CD4-positive, alpha-beta T cell treated with Interleukin-2 at 100 ng/mL for 4 hours (primary cell): ENCODE measurements at regions not wholly inside any gene's neighbourhood (a gene's known extent, or its start where the extent isn't known, plus 50 kb on each side); places are given as distances from the start of the nearest gene placed in this dataset.

Experiments
- DNase-seq: peaks from one replicate; pipeline ENCODE4 v3.0.0-alpha.2; 2020; ENCODE audit warnings: low spot score

DNA sequence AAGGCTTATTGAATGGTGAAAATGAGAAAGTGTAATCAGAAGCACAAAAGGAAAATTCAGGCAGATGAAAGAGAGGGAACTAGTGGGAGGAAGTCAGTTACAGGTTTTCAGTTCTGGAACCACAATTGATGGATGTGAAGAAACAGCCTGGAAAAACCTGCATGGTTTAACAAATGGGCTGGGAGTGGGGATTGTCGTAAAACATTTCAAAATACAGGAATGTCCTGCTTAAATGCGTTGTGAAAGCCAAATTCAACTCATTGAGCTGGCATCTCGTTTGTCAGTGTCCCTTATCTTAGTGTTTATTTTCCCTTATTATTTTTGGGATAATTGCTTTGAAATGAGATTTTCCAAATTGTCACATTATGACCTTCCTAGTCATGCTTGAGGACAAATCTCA lies 106.5 kb upstream of the RFC3 start:
- no peak for DNase-seq

DNA sequence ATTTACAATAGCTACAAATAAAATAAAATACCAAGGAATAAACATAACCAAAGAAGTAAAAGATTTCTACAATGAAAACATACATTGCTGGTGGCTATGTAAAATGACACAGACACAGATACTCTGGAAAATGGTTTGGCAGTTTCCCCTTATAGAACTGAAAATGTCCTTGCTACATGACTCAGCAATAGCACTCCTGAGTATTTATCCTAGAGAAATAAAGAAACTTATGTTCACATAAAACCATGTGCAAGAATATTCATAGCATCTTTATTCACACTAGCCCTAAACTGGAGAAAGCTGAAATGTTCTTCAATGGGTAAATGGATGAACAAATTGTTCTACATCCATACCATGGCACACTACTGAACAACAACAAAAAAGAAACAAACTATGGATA lies 100.2 kb upstream of the RFC3 start:
- no peak for DNase-seq

DNA sequence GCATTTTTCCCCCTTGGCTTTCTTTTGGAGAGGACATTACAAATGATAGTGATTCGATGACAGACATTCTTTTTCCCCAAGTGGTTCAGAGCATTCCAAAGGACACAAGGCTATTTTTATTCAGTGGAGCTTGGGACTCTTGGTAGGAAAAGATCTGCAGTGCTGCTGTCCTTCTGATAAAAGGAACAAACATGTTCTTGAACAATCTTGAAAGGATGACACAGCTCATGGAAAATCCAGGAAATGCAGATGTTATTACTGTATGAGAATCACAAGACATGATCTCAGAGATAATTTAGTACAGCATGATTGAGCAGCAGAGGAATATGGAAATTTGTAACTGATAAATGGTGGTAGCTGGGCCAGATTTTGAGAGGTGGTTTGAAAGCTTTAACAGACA lies 96.2 kb upstream of the RFC3 start:
- no peak for DNase-seq

- no peak for DNase-seq
These were observed 95.6 kb upstream of the RFC3 start for GRCh38 chr13:33722216-33722915.

GRCh38 chr13:33723365-33723764 lies 94.6 kb upstream of the RFC3 start:
- no peak for DNase-seq

DNA sequence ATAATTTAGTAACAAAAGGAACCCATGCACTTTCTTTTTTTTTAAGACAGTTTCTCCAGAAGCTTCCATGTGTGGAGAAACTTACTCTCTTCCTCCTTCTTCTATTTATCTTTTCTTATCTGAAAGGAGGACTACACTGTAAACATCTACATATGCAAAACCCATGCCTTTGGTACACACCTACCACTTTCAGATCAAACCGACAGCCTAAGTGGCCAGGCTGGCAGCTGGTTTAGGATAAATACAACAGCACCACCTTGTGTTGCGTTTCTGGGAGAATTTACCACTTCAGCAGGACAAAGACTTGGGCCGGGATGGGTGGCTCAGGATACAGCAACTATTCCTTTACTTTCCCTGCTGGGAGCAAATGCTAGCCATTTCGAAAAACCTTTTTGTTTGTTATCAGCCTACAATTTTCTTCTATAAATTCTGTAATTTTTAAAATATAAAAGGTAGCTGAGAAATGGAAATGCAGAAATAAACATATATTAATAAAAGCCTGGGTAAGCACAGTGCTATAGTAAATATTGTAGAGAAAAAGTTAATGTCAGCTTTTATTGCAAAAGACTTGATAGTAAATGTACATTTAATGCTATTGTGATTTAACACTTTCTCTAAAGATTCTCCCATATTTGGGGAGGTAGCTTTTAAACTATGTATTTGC lies 94.0 kb upstream of the RFC3 start:
- peak; percentile 79 for DNase-seq

- DNase-seq = no peak
These were observed 92.6 kb upstream of the RFC3 start for GRCh38 chr13:33725340-33725739.

DNA sequence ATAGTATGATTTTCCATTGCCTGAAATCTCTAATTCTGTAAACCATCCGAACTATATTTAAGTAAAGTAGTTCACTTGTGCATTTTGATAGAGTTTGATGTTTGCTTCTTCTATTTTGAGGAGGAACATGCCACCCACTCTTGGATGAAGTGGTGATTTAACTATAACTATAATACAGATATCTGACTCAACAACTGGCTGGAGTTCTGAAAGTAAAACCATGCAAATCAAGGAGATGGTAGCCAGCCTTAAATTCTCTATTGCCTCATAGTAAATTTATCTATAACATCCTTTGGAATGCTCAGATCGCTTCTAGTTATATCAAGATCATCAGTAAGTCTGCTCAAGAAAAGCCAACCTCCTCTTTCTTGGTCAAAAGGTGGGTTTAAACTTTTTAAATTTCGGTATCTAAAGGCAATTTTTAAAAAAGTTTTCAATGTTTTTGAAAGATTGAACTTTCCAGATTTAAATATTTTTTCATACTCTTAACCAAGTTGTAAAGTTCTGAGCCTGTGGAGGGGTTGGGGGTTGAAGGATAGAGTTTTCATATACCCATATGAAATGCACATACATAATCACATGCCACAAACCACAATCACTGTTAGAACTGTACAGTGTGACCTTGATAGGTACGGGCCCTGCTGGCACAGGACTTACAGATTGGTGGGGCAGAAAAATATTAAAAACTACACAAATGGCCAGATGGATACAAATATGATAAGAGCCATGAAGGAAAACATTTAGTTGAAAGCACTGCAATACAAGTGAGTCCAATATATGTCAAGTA lies 90.5 kb upstream of the RFC3 start:
- DNase-seq = no peak

- DNase-seq = no peak
These were observed 89.5 kb upstream of the RFC3 start for GRCh38 chr13:33728271-33729037.

DNA sequence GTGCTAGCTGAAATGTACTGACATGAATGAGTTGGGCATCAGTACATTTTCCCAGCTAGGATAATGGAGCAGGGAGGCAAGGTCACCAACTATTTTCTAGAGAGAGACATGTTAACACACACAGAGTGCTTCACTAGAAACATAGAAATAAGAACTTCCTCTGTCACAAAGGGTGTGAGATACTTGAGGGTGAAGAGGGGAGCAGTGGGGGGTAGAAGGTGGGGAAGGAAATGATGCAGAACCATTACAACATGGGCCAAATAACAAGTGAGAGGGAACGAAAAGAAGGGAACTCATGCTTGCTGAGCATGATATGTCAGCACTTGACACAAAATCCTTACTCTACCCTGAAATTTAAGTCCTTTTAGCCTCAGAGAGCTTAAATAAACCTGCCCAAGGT lies 87.8 kb upstream of the RFC3 start:
- DNase-seq = no peak

DNA sequence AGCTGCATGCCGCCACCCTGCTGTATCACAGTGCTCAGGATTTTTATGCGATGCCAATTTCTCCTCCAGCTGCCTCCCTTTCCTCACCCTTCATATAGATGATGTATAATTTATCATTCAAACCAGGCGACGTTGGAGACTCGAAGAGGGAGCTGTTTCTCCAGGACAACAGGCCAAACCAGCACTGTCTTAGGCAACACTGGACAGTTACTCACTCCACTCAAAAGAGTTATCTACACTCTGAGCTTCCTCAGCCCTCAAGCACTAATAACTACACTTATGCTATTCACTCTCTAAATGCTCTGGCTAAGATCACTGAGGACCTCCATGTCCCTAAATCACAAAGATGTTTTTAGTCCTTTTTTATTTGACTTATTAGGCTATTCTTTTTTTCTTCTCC lies 87.3 kb upstream of the RFC3 start:
- DNase-seq = no peak

- DNase-seq = no peak
These were observed 82.7 kb upstream of the RFC3 start for GRCh38 chr13:33735276-33735675.

GRCh38 chr13:33739254-33739653 lies 78.7 kb upstream of the RFC3 start:
- no peak for DNase-seq

DNA sequence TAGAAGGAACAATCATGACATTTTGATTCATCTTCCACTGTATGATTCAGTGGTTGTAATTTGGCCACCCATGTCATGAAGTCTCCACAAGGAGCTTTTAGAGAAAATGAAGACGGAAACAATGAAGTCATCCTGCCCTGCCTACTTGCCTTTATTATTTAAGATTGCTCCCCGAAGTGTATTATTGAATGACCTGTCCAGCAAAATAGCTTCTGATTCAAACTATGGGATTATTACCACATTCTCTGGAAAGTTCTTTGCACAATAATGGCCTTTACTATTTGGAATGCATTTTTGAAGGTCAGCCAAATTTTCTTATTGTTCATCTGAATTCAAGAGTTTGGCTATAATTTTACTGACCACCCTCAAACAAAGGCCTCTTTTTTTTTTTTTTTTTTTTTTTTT lies 77.8 kb upstream of the RFC3 start:
- no peak for DNase-seq

DNA sequence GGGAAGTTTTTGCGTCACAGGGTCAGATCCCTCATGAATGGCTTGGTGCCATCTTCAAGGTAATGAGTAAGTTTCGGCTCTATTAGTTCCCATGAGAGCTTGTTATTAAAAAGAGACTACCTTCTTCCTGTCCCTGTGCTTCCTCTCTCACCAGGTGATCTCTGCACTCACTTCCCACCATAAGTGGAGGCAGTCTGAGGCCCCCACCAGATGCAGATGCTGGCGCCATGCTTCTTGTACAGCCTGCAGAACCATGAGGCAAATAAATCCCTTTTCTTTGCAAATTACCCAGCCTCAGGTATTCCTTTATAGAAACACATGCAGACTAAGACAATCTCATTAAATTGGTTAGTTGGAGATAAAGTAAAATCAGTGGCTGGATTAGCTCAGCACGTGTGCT lies 75.6 kb upstream of the RFC3 start:
- no peak for DNase-seq

DNA sequence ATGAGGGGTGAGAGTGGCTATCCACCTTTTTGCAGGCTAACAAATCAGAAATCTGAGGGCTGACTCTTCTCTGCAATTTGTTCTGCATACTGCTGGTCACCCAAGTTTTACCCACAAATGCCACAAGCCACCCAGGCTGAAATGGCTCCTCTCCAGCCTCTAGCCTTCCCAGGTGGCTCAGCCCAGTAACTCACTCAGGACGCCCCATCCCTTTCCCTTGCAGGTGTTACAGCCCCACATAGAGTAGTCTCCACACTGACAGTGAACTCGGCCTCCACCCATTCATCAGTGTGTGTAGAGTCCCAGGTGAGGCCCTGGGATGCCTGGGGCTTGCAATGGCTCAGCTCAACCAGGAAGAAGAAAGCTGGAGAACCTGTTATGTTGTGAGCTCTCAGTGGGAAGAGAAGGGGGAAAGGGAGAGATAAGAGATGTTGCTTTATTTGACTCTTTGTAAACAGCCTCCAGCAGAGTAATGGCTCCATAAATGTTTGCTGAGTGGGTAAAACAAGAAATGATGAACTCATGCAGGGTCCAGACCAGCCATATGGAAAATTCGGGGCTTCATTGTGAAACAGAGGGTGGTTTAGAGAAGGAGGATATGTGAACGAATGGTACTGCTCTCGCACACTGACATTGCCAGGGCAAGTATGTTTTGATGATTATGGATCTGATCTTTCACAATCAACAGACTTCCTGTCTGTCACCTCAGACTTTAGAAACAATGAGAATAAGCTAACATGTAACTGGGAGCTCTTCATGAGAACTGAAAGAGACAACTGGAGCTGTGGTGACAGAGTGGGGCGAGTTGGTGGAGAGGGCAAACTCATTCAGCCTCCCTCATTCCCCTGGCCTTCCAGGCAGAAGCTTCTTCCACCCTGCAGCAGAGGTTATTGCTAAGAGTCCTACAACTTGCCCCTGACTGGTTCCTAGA lies 74.2 kb upstream of the RFC3 start:
- DNase-seq = peak; percentile 27

- DNase-seq = no peak
These were observed 73.2 kb upstream of the RFC3 start for GRCh38 chr13:33744589-33745369.

- DNase-seq = no peak
These were observed 72.3 kb upstream of the RFC3 start for GRCh38 chr13:33745370-33746324.

DNA sequence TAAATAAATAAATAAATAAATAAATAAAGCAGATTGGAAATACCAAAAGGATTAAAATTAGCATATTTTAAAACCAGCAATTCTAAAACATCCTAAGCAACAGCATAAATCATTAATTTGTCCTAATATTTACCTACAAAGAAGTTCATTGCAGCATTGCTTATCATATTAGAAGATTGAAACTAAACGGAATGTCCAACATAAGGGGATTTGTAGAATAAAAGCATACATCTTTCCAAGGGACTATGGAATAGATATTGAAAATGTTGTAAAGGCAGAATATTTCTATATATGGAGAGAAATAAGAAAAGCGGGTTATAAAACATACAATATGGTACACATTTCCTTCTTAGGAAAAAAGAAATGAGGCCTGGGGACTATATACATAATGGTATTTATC lies 71.1 kb upstream of the RFC3 start:
- no peak for DNase-seq
